Endothelial cell of umbilical vein (primary cell): ENCODE measurements at regions not wholly inside any gene's neighbourhood (a gene's known extent, or its start where the extent isn't known, plus 50 kb on each side); places are given as distances from the start of the nearest gene placed in this dataset.

ENCODE experiments used
- BruUV-seq: library from RNA; stranded (reverse); fragments of 400-500 nt; replicated peaks from 2 replicates; lab custom pipeline; 2021; lab: Mats Ljungman, UMichigan
- CTCF ChIA-PET: fragments of 300-600, 350-600 bp; sonication (Branson Sonifier 250); formaldehyde crosslinking; loops from one replicate; lab custom pipeline; 2021; ENCODE audit warnings: antibody characterized with exemption, inconsistent platforms; lab: Charles Lee
- POLR2A ChIA-PET: fragments of 300-600, 350-600 bp; sonication (Branson Sonifier 250); formaldehyde crosslinking; loops from one replicate; lab custom pipeline; 2021; ENCODE audit warnings: antibody characterized with exemption, inconsistent platforms; lab: Charles Lee
- DNase-seq: peaks from one replicate; pipeline ENCODE4 v3.0.0-alpha.2; 2011; ENCODE audit warnings: low read depth, low spot score
- FAIRE-seq: peaks from 2 replicates; lab custom pipeline; 2011; peaks lifted over from hg19 to GRCh38; lab: Jason Lieb, UNC
- H2AFZ ChIP-seq: 2 replicates; pipeline ENCODE4 v1.6.0; 2012; ENCODE audit warnings: low read depth, low read length, control low read depth, inconsistent platforms
- H3K27ac ChIP-seq: 2 replicates; pipeline ENCODE4 v1.5.1; 2011; ENCODE audit warnings: low read depth, mild to moderate bottlenecking, control low read depth, low read length, moderate library complexity; ENCODE audit not compliant: insufficient read depth
- H3K27me3 ChIP-seq, 2 experiments: 2 replicates each; pipeline versions ENCODE4 v1.6.0 to v1.6.1; 2011; ENCODE audit warnings: low read length in 2 of 2, mixed read lengths in 1 of 2; ENCODE audit not compliant: control insufficient read depth in 2 of 2, insufficient read depth in 2 of 2
- H3K36me3 ChIP-seq, 2 experiments: 2 replicates in 1 of 2; 3 replicates in 1 of 2; pipeline ENCODE4 v1.5.1; 2011; ENCODE audit warnings: low read length in 2 of 2, mild to moderate bottlenecking in 1 of 2, moderate library complexity in 1 of 2; ENCODE audit not compliant: control insufficient read depth in 2 of 2, insufficient read depth in 2 of 2; ENCODE audit errors: extremely low read depth in 1 of 2
- H3K4me1 ChIP-seq: 3 replicates; pipeline ENCODE4 v1.5.1; 2011; ENCODE audit warnings: mild to moderate bottlenecking, low read length; ENCODE audit not compliant: control insufficient read depth, insufficient read depth; ENCODE audit errors: extremely low read depth
- H3K4me2 ChIP-seq: 2 replicates; pipeline ENCODE4 v1.6.1; 2011; ENCODE audit warnings: low read length, control low read depth, mixed read lengths; ENCODE audit not compliant: insufficient read depth
- H3K4me3 ChIP-seq, 3 experiments: fragments of 200-600 bp in 1 of 3; sonication (generic), shearing (Covaris generic) in 1 of 3; replicated peaks in 1 of 3; 2 replicates each; pipeline ENCODE4 v1.5.1; 2011 to 2016; ENCODE audit warnings: control low read depth in 3 of 3, low read length in 3 of 3, mild to moderate bottlenecking in 2 of 3, inconsistent platforms in 1 of 3, low read depth in 1 of 3, moderate library complexity in 1 of 3; ENCODE audit not compliant: insufficient read depth in 1 of 3
- H3K79me2 ChIP-seq: 2 replicates; pipeline ENCODE4 v1.6.0; 2012; ENCODE audit warnings: low read length, inconsistent platforms; ENCODE audit not compliant: control insufficient read depth, insufficient read depth
- H3K9ac ChIP-seq: replicated peaks from 2 replicates; pipeline ENCODE3; 2011; ENCODE audit warnings: low read length, control low read depth; ENCODE audit not compliant: insufficient read depth; ENCODE audit errors: extremely low read depth
- H3K9me1 ChIP-seq: replicated peaks from 3 replicates; pipeline ENCODE4 v1.6.0; 2011; ENCODE audit warnings: mild to moderate bottlenecking, low read length; ENCODE audit not compliant: control insufficient read depth, insufficient read depth; ENCODE audit errors: extremely low read depth
- H3K9me3 ChIP-seq: replicated peaks from 2 replicates; pipeline ENCODE4 v1.5.1; 2012; ENCODE audit warnings: low read length, inconsistent platforms; ENCODE audit not compliant: control insufficient read depth, insufficient read depth
- H4K20me1 ChIP-seq: replicated peaks from 2 replicates; pipeline ENCODE3; 2011; ENCODE audit warnings: mild to moderate bottlenecking, low read length; ENCODE audit not compliant: control insufficient read depth, insufficient read depth; ENCODE audit errors: extremely low read depth
- CTCF ChIP-seq, 2 donors: IDR thresholded peaks; 1 replicate in 1 of 2; 2 replicates in 1 of 2; pipeline ENCODE4 v1.5.1; 2011; ENCODE audit warnings: low read length in 2 of 2, mild to moderate bottlenecking in 2 of 2, moderate library complexity in 2 of 2, control low read depth in 1 of 2, inconsistent platforms in 1 of 2, low read depth in 1 of 2; ENCODE audit not compliant: insufficient read depth in 1 of 2; ENCODE audit errors: extremely low read depth in 1 of 2
- EZH2 ChIP-seq: IDR thresholded peaks from 2 replicates; pipeline ENCODE4 v1.6.1; 2012; ENCODE audit warnings: borderline replicate concordance, low read depth, mild to moderate bottlenecking, moderate library complexity, low read length, inconsistent platforms; ENCODE audit not compliant: severe bottlenecking
- FOS ChIP-seq: IDR thresholded peaks from 2 replicates; pipeline ENCODE4 v1.6.1; 2011; ENCODE audit warnings: mild to moderate bottlenecking, low read length, moderate library complexity, borderline replicate concordance; ENCODE audit not compliant: insufficient read depth
- GATA2 ChIP-seq: IDR thresholded peaks from 2 replicates; pipeline ENCODE4 v1.7.0; 2011; ENCODE audit warnings: low read depth, mild to moderate bottlenecking, moderate library complexity, mixed read lengths, low read length; ENCODE audit not compliant: insufficient read length, insufficient read depth
- JUN ChIP-seq: IDR thresholded peaks from 2 replicates; pipeline ENCODE4 v1.6.1; 2011; ENCODE audit warnings: borderline replicate concordance, low read depth; ENCODE audit not compliant: insufficient read length, insufficient read depth
- MYC ChIP-seq: IDR thresholded peaks from one replicate; pipeline ENCODE4 v1.6.1; 2011; ENCODE audit warnings: mild to moderate bottlenecking, low read depth, low read length
- POLR2AphosphoS5 ChIP-seq: IDR thresholded peaks from 2 replicates; pipeline ENCODE4 v1.6.1; 2012; ENCODE audit warnings: low read depth, mild to moderate bottlenecking, control low read depth, low read length, moderate library complexity; ENCODE audit not compliant: insufficient read depth
- dilution Hi-C: fragments of 300-500 bp; cut with MboI; formaldehyde crosslinking; loops from one replicate; pipeline ENCODE4 v1.15.0; 2019; ENCODE audit warnings: low sequenced_read_pairs; ENCODE audit not compliant: extremely low pct_ligation_motif_present
- intact Hi-C: fragments of 100-400 bp; cut with micrococcal nuclease; formaldehyde crosslinking; loops from one replicate; pipeline ENCODE4 v1.10.0; 2022

GRCh38 chr4:14269824-14270223 lies 642.3 kb upstream of the BOD1L1 start:
- H3K4me3 ChIP-seq, result no peak overlapping the region
- intact Hi-C loops, result no loop called here
- H3K4me1 ChIP-seq, result no peaks in the 10 kb centered on the region
- no TSS peak for BruUV-seq
- no peaks in the 10 kb centered on the region for H3K79me2 ChIP-seq
- H2AFZ ChIP-seq, result no peak overlapping the region
- no peak overlapping the region for H3K27ac ChIP-seq
- H3K9me3 ChIP-seq, result no peaks in the 10 kb centered on the region
- ChIA-PET POLR2A (no interaction called here), CTCF (no interaction called here)
- H4K20me1 ChIP-seq, result no peaks in the 10 kb centered on the region
- TF ChIP-seq FOS (no peak), GATA2 (no peak), POLR2AphosphoS5 (no peak), MYC (no peak), CTCF (IDR thresholded peaks at IDR 0.05; ENCODE audit: extremely low read depth in 1 of 2, insufficient read depth in 1 of 2, low read depth in 1 of 2, low read length in 2 of 2) (no peak), JUN (no peak), EZH2 (no peak)
- no peak overlapping the region for H3K4me2 ChIP-seq
- DNase-seq, result no peak
- H3K27me3 ChIP-seq, result no peaks in the 10 kb centered on the region
- no peaks in the 10 kb centered on the region for H3K9me1 ChIP-seq
- no peak for FAIRE-seq
- H3K9ac ChIP-seq, result no peak overlapping the region
- H3K36me3 ChIP-seq, result no peaks in the 10 kb centered on the region
- dilution Hi-C loops, result no loop called here
